Activated T-cell treated with anti-CD3 and anti-CD28 coated beads for 24 hours (primary cell): ENCODE measurements at regions not wholly inside any gene's neighbourhood (a gene's known extent, or its start where the extent isn't known, plus 50 kb on each side); places are given as distances from the start of the nearest gene placed in this dataset.
"Not testable (repeated sequence)": the region's sequence is repeated elsewhere in the genome, so short reads cannot be mapped to it uniquely, and the experiment has no call there.

Experiments
- DNase-seq: peaks from one replicate; pipeline ENCODE4 v3.0.0-alpha.2; 2020; ENCODE audit warnings: low read depth

DNA sequence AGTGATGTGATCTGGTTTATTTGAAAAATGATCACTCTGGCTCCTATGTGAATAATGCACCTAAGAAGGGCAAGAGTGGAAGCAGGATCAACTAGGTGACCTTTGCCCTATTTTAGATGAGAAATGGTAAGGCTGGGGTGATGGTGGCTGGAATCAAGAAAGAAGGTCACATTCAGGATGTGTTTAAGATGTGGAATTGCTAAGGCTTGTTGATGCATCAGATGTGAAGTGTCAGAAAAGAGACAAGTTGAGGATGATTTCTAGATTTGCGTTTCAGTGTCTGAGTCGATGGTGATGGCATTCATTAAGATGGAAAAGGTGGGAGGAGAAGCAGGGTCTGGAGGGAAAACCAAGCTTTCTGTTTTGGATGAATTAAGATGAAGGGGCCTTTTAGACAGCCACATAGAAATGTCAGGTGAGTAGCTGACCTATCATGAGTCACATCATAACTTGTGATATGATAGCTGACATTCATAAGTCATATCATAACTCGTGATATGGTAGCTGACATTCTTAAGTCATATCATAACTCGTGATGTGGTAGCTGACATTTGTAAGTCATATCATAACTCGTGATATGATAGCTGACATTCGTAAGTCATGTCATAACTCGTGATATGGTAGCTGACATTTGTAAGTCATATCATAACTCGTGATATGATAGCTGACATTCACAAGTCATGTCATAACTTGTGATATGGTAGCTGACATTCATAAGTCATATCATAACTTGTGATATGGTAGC lies 101.2 kb upstream of the SEC11C start:
- DNase-seq: no peak

DNA sequence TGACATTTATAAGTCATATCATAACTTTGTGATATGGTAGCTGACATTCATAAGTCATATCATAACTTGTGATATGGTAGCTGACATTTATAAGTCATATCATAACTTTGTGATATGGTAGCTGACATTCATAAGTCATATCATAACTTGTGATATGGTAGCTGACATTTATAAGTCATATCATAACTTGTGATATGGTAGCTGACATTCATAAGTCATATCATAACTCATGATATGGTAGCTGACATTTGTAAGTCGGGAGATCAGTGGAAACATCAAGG lies 100.7 kb upstream of the SEC11C start:
- not testable (repeated sequence) for DNase-seq

DNA sequence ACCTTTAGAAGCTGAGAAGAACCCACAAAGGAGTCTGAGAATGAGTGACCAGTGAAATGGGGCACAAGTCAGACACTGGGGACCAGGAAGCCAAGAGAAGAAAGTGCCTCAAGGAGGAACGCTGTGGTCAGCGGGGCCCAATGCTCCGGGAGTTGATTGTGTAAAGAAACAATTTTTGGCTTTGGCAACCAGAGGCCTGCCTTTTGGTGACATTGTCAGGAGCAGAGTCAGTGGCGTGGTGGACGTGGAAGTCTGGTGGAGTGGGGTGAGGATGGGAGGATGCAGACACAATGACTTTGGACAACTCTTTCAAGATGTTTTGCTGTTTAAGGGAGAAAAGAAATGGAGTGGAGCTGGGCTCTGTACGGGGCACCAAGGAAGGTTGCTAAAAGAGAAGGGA lies 100.2 kb upstream of the SEC11C start:
- no peak for DNase-seq

DNA sequence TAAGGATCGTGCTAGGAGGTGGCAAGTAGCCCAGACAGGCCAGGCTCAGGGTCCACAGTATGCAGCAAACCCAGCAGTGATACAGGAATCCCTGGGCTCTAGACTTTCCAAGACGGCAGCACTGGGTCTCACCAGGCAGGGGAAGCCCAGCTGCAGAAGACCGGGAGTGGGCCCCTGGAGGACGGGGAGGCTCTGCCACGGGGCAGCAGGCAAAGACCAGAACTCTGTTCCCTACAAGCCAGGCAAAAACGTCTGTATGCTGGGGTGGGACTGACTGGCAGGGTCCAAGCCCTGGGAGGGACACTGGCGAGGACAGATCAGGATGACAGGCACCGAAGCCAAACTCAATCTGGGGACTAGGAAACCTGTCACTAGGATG lies 98.9 kb upstream of the SEC11C start:
- no peak for DNase-seq

DNA sequence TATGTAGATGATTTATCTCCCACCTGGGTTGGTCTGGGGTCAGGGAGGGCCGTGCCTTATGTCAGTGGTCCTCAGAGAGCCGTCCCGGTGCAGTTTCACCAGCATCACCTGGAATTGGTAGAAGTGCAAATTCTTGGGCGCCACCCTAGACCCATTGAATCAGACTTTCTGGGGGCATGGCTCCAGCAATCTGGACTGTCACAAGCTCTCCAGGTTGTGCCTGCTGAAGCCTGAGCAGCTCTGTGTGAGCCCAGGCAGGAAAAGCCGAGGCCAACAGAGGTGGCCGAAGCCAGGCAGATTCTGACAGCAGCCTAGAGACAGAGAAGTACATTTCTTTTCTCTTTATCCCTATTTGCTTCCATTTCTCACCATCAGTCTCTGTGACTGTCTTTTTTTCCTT lies 98.4 kb upstream of the SEC11C start:
- no peak for DNase-seq

DNA sequence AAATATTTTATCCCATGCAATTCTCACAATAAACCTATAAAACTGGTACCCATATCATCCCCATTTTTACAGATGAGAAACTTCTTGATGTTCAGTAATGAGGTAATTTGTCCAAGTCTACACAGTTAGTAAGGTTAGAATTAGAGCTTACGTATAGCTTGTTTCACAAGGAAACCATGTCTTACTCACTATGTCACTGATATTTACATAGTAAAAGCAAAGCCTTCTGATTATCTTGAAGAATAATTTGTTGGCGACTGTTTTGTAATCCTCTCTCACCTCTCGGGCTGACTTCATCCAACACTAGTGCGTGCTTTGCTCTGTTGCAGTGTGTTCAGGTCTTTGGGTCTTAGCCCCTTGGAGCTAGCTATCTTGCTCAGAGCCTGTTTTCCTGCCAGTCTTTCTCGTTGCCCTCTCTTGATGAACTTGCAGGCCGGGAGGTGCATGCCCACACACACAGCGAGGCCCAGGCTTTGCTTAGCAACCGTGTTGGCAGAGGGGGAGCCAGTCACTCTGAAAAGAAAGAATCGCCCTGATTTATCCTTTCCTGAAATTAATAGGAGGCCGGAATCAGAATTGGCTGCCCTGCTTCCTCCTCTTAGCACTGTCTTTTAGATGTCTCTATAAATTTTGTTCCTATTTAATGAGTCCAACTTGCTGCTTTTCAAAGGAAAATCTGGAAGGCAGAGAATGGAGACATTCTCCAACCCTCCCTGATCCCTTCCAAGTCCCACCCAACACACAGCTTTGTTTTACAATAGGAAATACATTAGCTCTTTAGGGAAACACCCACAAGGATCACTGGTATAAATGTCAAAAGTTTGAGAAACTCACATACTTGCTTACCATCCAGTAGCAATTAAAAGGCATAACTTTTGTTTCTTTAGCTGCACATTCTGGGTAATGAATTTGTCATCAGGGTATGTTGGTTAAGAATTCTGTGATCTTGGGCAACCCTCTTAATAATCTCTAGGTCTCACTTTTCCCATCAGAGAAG lies 97.6 kb upstream of the SEC11C start:
- no peak for DNase-seq

DNA sequence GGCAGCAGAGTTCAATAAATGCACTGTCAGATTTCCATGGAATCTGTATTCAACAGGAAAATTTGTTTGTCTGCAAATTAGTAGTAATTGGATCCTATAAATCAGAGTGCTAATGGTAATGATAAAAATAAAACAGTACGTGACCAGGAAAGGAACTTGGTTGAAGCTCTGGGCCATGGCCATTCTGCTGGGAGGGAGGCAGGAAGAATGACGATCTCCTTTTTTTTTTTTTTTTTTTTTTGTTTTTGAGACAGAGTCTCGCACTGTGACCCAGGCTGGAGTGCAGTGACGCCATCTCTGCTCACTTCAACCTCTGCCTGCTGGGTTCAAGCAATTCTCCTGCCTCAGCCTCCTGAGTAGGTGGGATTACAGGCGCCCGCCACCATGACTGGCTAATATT lies 94.8 kb upstream of the SEC11C start:
- DNase-seq: no peak

DNA sequence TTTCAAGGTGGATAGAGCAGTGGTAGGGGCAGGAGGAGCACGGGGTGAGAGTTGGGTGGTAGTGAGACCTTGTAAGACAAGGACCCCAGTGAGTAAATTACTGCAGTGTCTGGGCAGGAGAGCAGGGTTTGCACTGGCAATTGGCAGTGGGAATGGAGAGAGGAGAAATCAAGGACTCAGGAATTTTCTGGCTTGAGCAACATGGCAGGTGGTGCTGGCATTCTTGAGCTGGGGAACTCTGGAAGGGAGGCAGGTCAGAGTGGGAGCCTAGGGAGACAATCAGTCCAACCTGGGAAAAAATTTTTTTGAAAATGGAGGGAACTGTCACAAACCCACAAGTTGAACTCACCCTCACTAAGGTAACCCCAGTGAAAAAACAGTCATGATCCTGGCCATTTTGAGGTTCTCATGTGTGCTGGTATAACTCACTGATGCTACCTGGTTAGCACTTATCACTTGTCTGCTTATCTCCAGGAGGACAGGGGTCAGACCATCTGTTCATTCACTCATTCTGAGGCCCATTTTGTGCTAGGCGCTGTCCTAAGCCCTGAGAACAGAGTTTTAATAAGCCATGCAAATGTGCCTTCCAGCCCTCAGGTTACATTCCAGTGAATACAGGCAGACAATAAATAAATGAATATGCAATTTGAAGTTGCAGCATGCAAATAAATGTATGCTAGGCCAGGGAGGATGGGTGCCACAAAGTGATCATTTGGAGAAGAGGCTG lies 92.2 kb upstream of the SEC11C start:
- no peak for DNase-seq

DNA sequence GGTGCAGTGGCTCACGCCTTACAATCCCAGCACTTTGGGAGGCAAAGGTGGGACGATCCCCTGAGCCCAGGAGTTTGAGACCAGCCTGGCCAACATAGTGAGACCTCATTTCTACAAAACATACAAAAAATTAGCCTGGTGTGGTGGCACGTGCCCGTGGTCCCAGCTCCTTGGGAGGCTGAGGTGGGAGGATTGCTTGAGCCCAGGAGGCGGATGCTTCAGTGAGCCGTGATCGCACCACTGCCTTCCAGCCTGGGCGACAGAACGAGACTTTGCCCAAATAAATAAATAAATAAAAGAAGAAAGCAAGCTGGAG lies 91.7 kb upstream of the SEC11C start:
- no peak for DNase-seq

DNA sequence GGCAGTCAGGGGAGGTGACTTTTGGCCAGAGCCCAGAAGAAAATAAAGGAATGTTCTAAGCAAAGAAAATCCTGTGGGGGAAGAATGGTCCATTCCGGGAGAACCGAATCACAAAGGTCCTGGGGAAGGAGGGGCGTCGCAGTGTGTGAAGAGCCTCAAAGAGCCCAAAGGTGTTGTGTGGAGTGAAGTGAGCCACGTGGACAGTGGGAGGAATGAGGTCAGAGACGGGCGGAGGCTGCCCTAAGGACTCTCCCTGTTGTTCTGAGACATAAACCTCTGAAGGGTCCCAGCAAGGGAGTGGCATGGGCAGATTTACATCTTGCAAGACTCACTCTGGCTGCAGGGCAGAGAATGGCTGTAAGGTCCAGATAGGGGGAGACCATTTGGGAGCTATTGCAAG lies 91.3 kb upstream of the SEC11C start:
- DNase-seq: no peak

DNA sequence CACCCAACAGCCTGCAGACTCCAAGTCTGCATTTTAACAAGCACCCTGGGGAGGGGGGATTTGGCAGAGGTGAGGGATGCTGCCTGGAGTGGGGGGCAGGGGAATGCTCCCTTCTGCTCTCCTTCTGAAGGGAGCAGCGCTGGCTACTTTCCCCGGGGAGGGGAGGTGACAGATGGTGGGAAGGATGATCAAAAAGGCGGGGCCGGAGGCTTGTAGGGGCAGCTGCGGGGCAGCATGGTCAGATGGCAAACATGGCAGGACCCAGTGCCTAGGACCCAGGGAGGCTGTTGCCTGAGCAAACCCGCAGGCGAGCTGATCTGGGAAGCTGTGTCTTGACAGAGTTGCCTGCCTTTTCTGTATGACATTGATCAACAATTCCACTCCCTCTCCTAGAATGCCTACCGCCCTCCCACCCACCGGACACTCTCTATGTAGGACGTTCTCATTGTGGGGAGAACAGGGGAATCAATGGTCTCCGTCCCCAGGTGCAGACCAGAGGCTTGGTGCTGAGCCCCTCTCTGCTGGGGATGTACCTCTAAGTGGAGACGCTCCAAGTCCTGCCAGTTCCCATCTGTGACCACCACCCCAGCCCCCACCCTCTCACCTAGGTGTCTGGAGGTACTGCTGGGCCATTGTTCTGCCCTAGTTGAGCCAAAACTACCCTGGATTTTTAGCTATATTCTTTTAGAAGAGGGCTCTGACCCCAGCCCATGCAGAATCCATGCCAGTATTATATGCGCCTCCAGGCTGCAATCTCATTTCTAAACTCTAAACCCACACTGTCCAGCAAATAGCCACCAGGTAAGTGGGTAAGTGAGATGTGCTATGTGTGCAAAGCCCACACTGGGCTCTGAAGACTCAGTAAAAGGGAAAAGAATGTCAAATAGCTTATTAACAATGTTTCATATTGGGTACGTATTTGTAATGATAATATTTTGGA lies 89.7 kb upstream of the SEC11C start:
- no peak for DNase-seq

DNA sequence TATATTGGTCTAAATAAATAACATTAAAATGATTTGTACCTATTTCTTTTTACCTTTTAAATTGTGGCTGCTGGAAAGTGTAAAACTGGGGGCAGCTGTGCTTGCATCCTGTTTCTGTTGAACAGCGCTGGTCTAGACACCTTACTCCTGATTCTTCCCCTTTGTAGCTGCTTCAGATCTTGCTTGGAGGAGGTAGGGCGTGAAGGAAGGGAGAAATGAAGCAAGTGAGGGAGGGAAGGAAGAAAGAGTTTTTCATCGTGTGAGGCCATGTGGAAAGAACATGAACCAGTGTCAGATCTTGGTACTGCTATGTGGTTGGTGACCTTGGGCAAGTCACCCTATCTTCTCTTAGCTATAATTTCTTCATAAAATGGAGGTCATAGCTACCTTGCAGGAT lies 89.0 kb upstream of the SEC11C start:
- DNase-seq: no peak

DNA sequence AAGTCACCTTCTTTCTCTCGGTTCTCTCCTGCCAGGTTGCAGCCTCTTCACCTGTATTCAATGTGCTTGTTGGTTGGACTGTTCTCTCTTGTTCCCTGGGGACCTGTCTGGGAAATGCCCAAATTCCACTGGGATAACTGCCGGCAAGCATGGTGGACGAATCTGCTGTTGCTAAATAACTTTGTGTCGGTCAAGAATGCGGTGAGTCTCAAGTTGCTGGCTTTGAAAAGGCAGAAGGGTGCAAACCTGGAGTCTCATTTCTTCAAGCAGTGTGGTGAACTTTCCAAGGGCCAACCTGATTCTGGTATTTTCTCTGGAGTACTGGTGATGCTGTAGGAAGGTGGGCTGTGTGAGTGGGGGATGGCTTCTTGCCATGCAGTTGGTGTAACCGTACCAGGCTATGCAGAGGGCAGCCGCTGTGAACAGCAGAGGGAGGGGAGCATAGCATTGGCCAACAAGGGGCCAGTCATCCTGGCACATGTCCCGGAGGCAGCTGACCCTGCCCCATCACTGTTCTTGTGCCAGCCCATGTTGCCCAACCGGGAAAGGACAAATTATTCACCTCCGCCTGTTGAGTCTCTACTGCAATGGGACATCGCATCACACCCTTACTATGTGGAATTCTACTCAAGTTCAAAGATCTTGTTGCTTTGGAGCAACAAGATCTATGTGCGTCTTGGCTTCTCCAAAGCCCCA lies 88.1 kb upstream of the SEC11C start:
- DNase-seq: no peak

DNA sequence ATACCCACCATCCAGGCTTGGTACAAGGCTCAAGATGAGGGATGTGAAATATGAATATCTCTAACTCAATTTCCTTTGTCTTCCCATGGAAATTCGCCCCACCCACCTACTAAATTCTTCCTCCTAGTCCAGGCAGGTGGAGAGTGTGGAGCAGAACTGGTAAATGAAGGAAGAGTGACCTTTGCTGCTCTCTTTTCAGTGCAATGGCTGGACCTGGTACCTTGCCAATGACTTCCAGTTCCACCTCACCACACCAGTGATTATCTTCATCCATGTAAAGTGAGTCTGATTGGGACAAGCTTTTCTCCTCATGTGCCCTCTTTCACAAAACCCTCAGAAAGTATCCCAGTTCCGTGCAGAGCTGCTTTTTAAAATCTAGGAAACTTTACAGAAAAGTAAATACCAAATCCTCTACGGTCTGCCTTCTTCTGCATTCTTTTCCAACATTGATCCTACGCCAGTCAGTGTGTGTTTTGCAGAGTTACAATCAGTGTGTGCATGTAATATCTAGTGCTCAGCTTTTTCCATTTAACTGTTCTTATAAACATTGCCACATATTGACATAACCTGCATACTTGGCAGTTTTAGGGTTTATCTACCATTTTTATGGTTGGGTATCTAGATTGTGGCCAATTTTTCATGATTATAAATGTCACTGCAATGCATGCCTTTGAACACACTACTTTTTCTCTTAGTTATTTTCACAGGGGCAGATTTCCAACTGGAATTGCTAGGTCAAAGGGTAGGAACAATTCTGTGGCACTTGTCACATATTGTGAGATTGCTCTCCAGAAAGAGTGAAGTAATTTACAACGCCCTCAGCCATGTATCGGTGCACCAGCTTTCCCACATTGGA lies 86.5 kb upstream of the SEC11C start:
- no peak for DNase-seq

DNA sequence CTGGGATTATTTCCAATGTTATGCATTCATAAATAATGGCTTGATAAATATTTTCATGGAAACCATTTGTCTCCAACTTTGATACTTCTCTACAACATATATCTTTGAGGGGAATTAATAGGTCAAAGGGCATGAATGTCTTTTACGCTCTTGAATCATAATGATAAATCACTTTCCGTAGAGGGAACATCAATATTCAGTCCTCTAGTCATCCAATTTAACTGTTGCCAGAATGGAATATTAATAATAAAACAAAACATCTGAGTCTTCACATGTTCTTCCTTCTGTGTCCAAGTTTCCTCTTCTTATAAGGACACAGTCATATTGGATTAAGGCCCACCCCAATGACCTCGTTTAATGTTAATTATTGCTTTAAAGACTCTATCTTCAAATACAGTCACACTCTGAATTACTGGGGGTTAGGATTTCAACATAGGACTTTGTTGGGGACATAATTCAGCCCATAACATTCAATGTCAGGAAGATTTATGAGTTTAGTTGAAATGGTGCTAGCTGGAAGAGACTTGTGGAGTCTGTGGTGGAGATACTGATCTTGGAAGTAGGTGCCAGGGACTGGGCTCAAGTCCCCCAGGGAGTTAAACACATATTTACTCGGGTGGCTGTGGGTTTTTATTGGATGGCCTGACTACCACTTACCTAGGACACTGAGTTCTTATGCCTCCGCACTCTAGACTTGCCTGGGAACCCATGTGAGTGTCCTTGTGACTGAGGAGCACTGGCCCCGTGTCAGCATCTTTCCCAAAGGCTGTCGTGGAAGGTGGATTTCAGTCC lies 85.0 kb upstream of the SEC11C start:
- no peak for DNase-seq

DNA sequence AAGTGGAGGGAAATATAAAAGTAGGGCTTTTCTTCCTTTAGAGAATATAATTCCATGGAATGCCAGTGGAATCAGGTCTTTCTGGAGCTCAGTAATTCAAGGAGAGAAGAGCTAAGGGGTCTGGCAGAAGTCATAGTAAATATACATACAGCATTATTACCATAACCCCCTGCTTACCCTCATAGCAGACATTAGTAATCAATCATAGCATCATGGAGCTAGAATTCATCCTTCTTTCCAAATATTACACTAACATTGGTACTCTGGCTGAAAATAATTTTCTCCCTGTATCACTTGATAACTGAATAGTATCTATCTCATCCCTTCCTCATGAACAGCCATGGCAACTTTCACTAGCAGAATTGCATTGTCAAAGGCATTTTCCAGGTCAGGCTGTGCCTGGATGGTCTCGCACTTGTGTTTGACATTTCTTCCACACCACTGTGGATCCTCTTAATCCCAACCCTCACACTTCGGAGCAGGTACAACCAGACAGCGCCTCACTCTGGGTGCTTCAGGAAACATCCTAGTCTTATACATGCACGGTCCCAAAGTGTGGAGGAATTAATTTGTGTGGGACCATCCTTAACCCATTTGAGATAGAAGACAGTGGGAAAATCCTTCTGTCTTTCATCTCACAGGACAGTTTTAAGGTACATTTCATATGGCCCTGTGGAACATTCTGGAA lies 84.2 kb upstream of the SEC11C start:
- DNase-seq: no peak

DNA sequence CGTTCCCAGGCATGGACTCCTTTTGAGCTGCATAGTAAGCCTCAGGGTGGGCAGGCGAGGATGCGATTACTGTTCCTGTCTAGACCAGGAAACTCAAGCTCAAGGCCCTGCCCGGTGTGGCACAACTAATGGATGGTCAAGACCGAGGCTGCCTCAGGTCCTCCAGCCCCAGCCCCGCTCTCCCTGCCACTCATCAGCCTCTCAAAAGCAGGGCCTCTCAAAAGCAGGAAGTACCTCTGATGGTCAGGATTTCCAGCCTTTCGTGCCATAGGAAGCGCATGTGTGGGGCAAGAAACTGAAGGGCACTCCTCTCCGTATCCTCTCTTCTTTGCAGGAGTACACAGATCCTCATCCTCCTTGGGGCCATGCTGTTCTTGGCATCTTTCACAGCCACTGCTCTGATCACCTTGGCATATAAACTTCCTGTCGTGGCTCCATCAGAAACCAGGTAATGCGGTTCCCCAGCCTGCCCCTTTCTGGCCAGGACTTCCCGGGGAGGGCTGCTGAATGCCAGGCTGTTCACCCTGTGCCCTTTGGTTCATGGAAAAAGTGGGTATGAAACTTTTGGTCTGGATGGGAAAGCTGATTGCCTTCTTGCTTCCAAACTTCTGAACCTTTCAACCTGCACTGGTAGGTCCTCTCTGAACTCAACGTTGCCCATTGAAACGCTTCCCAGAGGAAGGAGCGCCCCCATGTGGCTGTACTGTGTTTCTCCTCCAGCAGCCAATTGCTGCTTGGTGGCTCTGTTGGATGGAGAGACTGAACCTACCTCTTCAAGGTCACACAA lies 82.8 kb upstream of the SEC11C start:
- DNase-seq: no peak

DNA sequence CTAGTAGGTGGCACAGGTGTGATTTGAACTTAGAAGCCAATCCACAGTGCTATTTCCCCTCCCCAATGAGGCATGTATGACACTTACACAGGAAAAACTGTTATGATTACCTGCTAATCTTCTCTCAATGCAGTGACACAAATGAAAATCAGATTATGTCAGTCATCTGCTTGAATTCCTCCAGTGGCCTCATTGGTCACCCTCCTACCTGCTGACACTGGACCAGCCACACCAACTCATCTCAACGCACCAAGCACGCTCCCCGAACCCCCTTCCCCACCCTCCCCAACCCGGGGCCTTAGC lies 82.2 kb upstream of the SEC11C start:
- no peak for DNase-seq
